Adrenal gland (tissue), 5 donors: ENCODE measurements at regions not wholly inside any gene's neighbourhood (a gene's known extent, or its start where the extent isn't known, plus 50 kb on each side); places are given as distances from the start of the nearest gene placed in this dataset.

Experiments used
- CTCF ChIP-seq, 6 experiments: fragments of 450-650 bp in 4 of 6; fragments of 200-600 bp in 2 of 6; sonication (generic) in 1 of 6; IDR thresholded peaks; 1 replicate in 5 of 6; 2 replicates in 1 of 6; pipeline versions ENCODE4 v1.5.1 to v1.8.0; 2016 to 2021; ENCODE audit warnings: antibody characterized with exemption in 6 of 6, mild to moderate bottlenecking in 2 of 6, moderate library complexity in 1 of 6
- POLR2A ChIP-seq, 2 donors: fragments of 450-650 bp; IDR thresholded peaks; one replicate each; pipeline ENCODE4 v1.6.1; 2017; ENCODE audit warnings: antibody characterized with exemption in 2 of 2, mild to moderate bottlenecking in 2 of 2, moderate library complexity in 1 of 2
- donor health status: DM: no; HTN: no; CAD: no.

- TF ChIP-seq CTCF (IDR thresholded peaks at IDR 0.05) = peak; percentile 52 to 81 (median 76)
- TF ChIP-seq POLR2A (IDR thresholded peaks at IDR 0.05) = no peak
Observed at GRCh38 chr2:191521608-191522208, 156.2 kb upstream of the NABP1 start.
